Body of pancreas (tissue), 4 donors: ENCODE measurements at regions not wholly inside any gene's neighbourhood (a gene's known extent, or its start where the extent isn't known, plus 50 kb on each side); places are given as distances from the start of the nearest gene placed in this dataset.
"Not testable (repeated sequence)": the region's sequence is repeated elsewhere in the genome, so short reads cannot be mapped to it uniquely, and the experiment has no call there.

ENCODE experiments used
- ATAC-seq: fragments of 150-250 bp; one replicate; pipeline ENCODE4 v1.9.1; 2016
- DNase-seq, 4 donors: peaks; one replicate each; pipeline ENCODE4 v3.0.0-alpha.2; 2019
- H3K27ac ChIP-seq, 4 donors: fragments of 200-600 bp; sonication (generic); 1 replicate in 3 of 4; 2 replicates in 1 of 4; pipeline versions ENCODE4 v1.5.1 to v1.6.1; 2016 to 2019; ENCODE audit warnings: mild to moderate bottlenecking in 1 of 4, mixed read lengths in 1 of 4, moderate library complexity in 1 of 4
- H3K27me3 ChIP-seq, 2 donors: fragments of 200-600 bp; sonication (generic); one replicate each; pipeline ENCODE4 v1.6.0; 2016; ENCODE audit warnings: mild to moderate bottlenecking in 1 of 2
- H3K36me3 ChIP-seq, 2 donors: fragments of 200-600 bp; sonication (generic); replicated peaks in 1 of 2; 2 replicates each; pipeline ENCODE4 v1.5.1; 2016; ENCODE audit warnings: low read depth in 2 of 2; ENCODE audit not compliant: insufficient read depth in 1 of 2
- H3K4me1 ChIP-seq: fragments of 200-600 bp; sonication (generic); one replicate; pipeline ENCODE4 v1.6.0; 2016
- H3K4me3 ChIP-seq, 2 donors: fragments of 200-600 bp; sonication (generic); 1 replicate in 1 of 2; 2 replicates in 1 of 2; pipeline ENCODE4 v1.5.1; 2016 to 2019
- H3K9me3 ChIP-seq, 3 donors: fragments of 200-600 bp; sonication (generic); 1 replicate in 2 of 3; 2 replicates in 1 of 3; pipeline ENCODE4 v1.5.1; 2016
- CTCF ChIP-seq, 7 experiments: fragments of 450-650 bp in 4 of 7; fragments of 200-600 bp in 3 of 7; sonication (generic) in 3 of 7; IDR thresholded peaks; one replicate each; pipeline ENCODE4 v1.5.1; 2016 to 2019; ENCODE audit warnings: antibody characterized with exemption in 7 of 7
- POLR2A ChIP-seq, 3 donors: fragments of 450-650 bp; IDR thresholded peaks; one replicate each; pipeline ENCODE4 v1.6.1; 2016; ENCODE audit warnings: antibody characterized with exemption in 3 of 3, mild to moderate bottlenecking in 2 of 3
- WGBS, 2 donors: methylation state at CpG; one replicate each; pipeline ENCODE4 v1.1.5; 2017; 5-methylcytosine and 5-hydroxymethylcytosine counted together
- intact Hi-C: fragments of 100-400 bp; cut with DNase I; formaldehyde crosslinking; loops from one replicate; pipeline ENCODE4 v1.15.1; 2023

GRCh38 chr5:8831854-8832253, 714.0 kb downstream of the SEMA5A start:
- intact Hi-C loops, result no loop called here
- Histone ChIP-seq H3K36me3 (no peaks in the 10 kb centered on the region), H3K27ac (no peak overlapping the region), H3K4me3 (no peak overlapping the region), H3K4me1 (no peaks in the 10 kb centered on the region), H3K9me3 (no peaks in the 10 kb centered on the region), H3K27me3 (no peaks in the 10 kb centered on the region)
- WGBS, 2 donors, result 33 to 43% methylated on average over 1 of the region's 1 CpG
- no peak for DNase-seq
- no peak for ATAC-seq
- TF ChIP-seq CTCF (IDR thresholded peaks at IDR 0.05), result no peak

- Histone ChIP-seq H3K27ac (no peak overlapping the region), H3K36me3 (no peaks in the 10 kb centered on the region), H3K4me3 (no peak overlapping the region), H3K9me3 (no peaks in the 10 kb centered on the region), H3K27me3 (no peaks in the 10 kb centered on the region), H3K4me1 (no peaks in the 10 kb centered on the region)
- no peak for ATAC-seq
- TF ChIP-seq POLR2A (IDR thresholded peaks at IDR 0.05) (no peak), CTCF (IDR thresholded peaks at IDR 0.05) (no peak)
- DNase-seq, result no peak
- intact Hi-C loops, result no loop called here
- WGBS, 2 donors, result 65 to 71% methylated on average over 22 of the region's 22 CpGs
Observed at GRCh38 chr5:8839361-8840055, 706.4 kb downstream of the SEMA5A start.

- H3K9me3 ChIP-seq, result no peaks in the 10 kb centered on the region
- H3K4me3 ChIP-seq, result no peak overlapping the region
- DNase-seq (no peak), ATAC-seq (no peak)
- 72 to 81% methylated on average over 13 to 33 of the region's 39 CpGs for WGBS, 2 donors
- no peaks in the 10 kb centered on the region for H3K4me1 ChIP-seq
- H3K27ac ChIP-seq, result no peak overlapping the region
- no peaks in the 10 kb centered on the region for H3K36me3 ChIP-seq
- intact Hi-C loops, result no loop called here
- no peaks in the 10 kb centered on the region for H3K27me3 ChIP-seq
- no peak for TF ChIP-seq CTCF (IDR thresholded peaks at IDR 0.05)
- no peak for TF ChIP-seq POLR2A (IDR thresholded peaks at IDR 0.05)
Observed at GRCh38 chr5:8840237-8840636, 705.6 kb downstream of the SEMA5A start.

GRCh38 chr5:8840746-8841145, 705.1 kb downstream of the SEMA5A start:
- DNase-seq, H3K4me1 ChIP-seq, ATAC-seq, H3K4me3 ChIP-seq, H3K36me3 ChIP-seq, H3K27me3 ChIP-seq, H3K9me3 ChIP-seq, intact Hi-C loops, H3K27ac ChIP-seq: not testable (repeated sequence)
- WGBS, 2 donors, result 79 to 85% methylated on average over 8 of the region's 8 CpGs

- DNase-seq (no peak), ATAC-seq (peak; percentile 27)
- Histone ChIP-seq H3K27me3 (no peaks in the 10 kb centered on the region), H3K36me3 (no peaks in the 10 kb centered on the region), H3K4me3 (no peak overlapping the region), H3K4me1 (no peaks in the 10 kb centered on the region), H3K9me3 (no peaks in the 10 kb centered on the region), H3K27ac (no peak overlapping the region)
- intact Hi-C loops, result no loop called here
- TF ChIP-seq CTCF (IDR thresholded peaks at IDR 0.05) (peak in 2 of 7 experiments; percentile 5 to 7), POLR2A (IDR thresholded peaks at IDR 0.05) (no peak)
- WGBS, 2 donors, result 57 to 67% methylated on average over 5 of the region's 5 CpGs
Observed at GRCh38 chr5:8842971-8843551, 702.8 kb downstream of the SEMA5A start.
